ENCODE measurements at regions not wholly inside any gene's neighbourhood (a gene's known extent, or its start where the extent isn't known, plus 50 kb on each side); places are given as distances from the start of the nearest gene placed in this dataset.

- TF ChIP-seq CTCF (IDR thresholded peaks at IDR 0.05 in 4 of 5, conservative IDR thresholded peaks at IDR 0.05 in 1 of 5), result no peak
- TF ChIP-seq POLR2A (IDR thresholded peaks at IDR 0.05), result no peak
Measured at GRCh38 chr18:72197591-72197990, 346.6 kb downstream of the CBLN2 start.
